ENCODE measurements at regions not wholly inside any gene's neighbourhood (a gene's known extent, or its start where the extent isn't known, plus 50 kb on each side); places are given as distances from the start of the nearest gene placed in this dataset.

DNA sequence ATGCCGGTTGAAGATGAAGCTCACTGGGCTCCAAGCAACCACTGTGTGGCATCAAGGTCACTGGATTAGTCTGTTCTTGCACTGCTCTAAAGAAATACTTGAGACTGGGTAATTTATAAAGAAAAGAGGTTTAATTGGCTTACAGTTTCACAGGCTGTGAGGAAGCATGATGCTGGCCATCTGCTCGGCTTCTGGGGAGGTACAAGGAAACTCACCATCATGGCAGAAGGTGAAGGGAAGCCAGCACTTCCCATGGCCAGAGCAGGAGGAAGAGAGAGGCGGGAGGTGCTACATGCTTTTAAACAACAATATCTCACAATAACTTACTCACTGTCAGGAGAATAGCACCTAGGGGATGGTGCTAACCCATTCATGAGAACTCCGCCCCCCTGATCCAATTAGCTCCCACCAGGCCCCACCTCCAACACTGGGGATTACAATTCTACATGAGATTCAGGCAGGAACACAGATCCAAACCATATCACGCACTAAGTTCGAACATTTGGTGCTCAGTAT, 109.7 kb upstream of the MGAT5 start:
- Histone ChIP-seq H3K27ac (ENCODE audit: low read depth in 1 of 3, low read length in 2 of 3) (no peak overlapping the region), H3K9me3 (ENCODE audit: control insufficient read depth in 2 of 2, insufficient read depth in 1 of 2, low read depth in 1 of 2, low read length in 1 of 2) (no peaks in the 10 kb centered on the region), H3K4me1 (ENCODE audit: control insufficient read depth in 3 of 3, insufficient read depth in 2 of 3, low read depth in 1 of 3, low read length in 2 of 3) (peaks cover 22 to 32% (median 31%) of the 10 kb centered on the region in 3 donors), H3K27me3 (ENCODE audit: control insufficient read depth in 3 of 3, insufficient read depth in 3 of 3, low read length in 3 of 3) (no peaks in the 10 kb centered on the region), H3K36me3 (ENCODE audit: control insufficient read depth in 3 of 3, insufficient read depth in 2 of 3, low read depth in 1 of 3, low read length in 3 of 3) (peaks cover 2 to 15% (median 2%) of the 10 kb centered on the region in 3 donors), H3K4me3 (ENCODE audit: low read depth in 1 of 3, low read length in 3 of 3) (no peak overlapping the region)
- DNase-seq (no peak), FAIRE-seq (no peak)
- 90 to 95% (median 92%) methylated on average over 6 of the region's 6 CpGs for WGBS, 3 donors

DNA sequence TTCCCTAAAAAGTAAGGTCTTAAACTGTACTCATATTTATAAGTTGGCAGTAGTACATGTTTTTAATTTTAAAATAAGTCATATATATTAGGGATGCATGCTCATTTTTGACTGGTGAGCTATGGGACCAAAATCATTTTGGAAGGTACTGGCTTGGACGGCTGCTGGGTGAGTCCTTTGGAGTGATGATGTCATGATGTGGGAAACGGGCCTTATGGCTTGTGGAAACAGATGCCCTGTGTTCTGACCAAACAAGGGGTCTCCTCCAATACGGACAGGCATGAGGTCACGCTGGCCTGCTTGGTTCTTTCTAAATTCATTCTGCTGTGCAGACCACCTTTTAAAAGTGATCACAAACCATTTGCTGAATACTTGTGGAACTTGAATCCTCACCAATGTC, 109.2 kb upstream of the MGAT5 start:
- peaks cover 22 to 29% (median 26%) of the 10 kb centered on the region in 3 donors for H3K4me1 ChIP-seq (ENCODE audit: control insufficient read depth in 3 of 3, insufficient read depth in 2 of 3, low read depth in 1 of 3, low read length in 2 of 3)
- 79 to 82% (median 80%) methylated on average over 4 of the region's 4 CpGs for WGBS, 3 donors

DNA sequence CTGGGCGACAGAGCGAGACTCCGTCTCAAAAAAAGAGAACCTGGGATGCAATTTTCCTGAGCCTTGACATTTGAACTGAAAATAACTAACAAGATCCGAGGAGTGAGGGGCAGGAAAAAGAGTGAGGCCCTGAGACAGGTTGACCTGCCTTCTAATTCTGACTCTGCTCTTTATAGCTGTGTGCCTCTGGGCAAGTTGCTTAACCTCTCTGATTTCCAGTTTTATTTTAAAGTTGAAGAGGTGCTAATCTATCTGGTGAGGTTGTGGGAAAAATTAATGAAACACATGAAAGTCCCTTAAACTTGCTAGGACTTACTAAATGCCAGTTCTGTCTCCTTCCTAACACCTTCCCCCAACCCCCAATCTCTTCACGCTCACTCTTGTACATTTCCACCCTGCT, 108.4 kb upstream of the MGAT5 start:
- no peaks in the 10 kb centered on the region for H3K27me3 ChIP-seq (ENCODE audit: control insufficient read depth in 3 of 3, insufficient read depth in 3 of 3, low read length in 3 of 3)
- no peak for DNase-seq
- H3K27ac ChIP-seq (ENCODE audit: low read depth in 1 of 3, low read length in 2 of 3): no peak overlapping the region
- no peak overlapping the region for H3K4me3 ChIP-seq (ENCODE audit: low read depth in 1 of 3, low read length in 3 of 3)
- 93 to 96% (median 96%) methylated on average over 5 of the region's 5 CpGs for WGBS, 3 donors
- FAIRE-seq: no peak
- H3K4me1 ChIP-seq (ENCODE audit: control insufficient read depth in 3 of 3, insufficient read depth in 2 of 3, low read depth in 1 of 3, low read length in 2 of 3): peaks cover 18 to 24% (median 19%) of the 10 kb centered on the region in 3 donors
- H3K36me3 ChIP-seq (ENCODE audit: control insufficient read depth in 3 of 3, insufficient read depth in 2 of 3, low read depth in 1 of 3, low read length in 3 of 3): peaks cover 0 to 9% (median 2%) of the 10 kb centered on the region in 3 donors
- H3K9me3 ChIP-seq (ENCODE audit: control insufficient read depth in 2 of 2, insufficient read depth in 1 of 2, low read depth in 1 of 2, low read length in 1 of 2): no peaks in the 10 kb centered on the region

More for the DNA sequence above, 109.2 kb upstream of the MGAT5 start:
- DNase-seq (no peak), FAIRE-seq (no peak)
- H3K4me3 ChIP-seq (ENCODE audit: low read depth in 1 of 3, low read length in 3 of 3): no peak overlapping the region
- H3K9me3 ChIP-seq (ENCODE audit: control insufficient read depth in 2 of 2, insufficient read depth in 1 of 2, low read depth in 1 of 2, low read length in 1 of 2): no peaks in the 10 kb centered on the region
- no peak overlapping the region for H3K27ac ChIP-seq (ENCODE audit: low read depth in 1 of 3, low read length in 2 of 3)
- no peaks in the 10 kb centered on the region for H3K27me3 ChIP-seq (ENCODE audit: control insufficient read depth in 3 of 3, insufficient read depth in 3 of 3, low read length in 3 of 3)
- H3K36me3 ChIP-seq (ENCODE audit: control insufficient read depth in 3 of 3, insufficient read depth in 2 of 3, low read depth in 1 of 3, low read length in 3 of 3): peaks cover 0 to 15% (median 2%) of the 10 kb centered on the region in 3 donors

DNA sequence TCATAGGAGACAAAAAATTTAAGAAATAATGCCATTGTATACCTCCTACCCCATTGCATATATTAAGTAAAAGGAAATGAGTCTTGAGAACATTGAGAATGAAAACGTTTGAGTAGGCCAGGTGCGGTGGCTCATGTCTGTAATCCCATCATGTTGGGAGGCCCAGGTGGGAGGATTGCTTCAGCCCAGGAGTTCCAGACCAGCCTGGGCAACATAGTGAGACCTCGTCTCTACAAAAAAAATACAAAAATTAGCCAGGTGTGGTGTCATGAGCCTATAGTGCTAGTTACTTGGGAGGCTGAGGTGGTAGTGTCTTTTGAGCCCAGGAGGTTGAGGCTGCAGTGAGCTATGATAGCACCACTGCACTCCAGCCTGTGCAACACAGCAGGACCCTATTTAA, 107.7 kb upstream of the MGAT5 start:
- no peak for FAIRE-seq
- no peak overlapping the region for H3K4me3 ChIP-seq (ENCODE audit: low read depth in 1 of 3, low read length in 3 of 3)
- no peak overlapping the region for H3K27ac ChIP-seq (ENCODE audit: low read depth in 1 of 3, low read length in 2 of 3)
- WGBS, 3 donors: 55 to 65% (median 60%) methylated on average over 3 of the region's 3 CpGs
- H3K36me3 ChIP-seq (ENCODE audit: control insufficient read depth in 3 of 3, insufficient read depth in 2 of 3, low read depth in 1 of 3, low read length in 3 of 3): peaks cover 0 to 9% (median 2%) of the 10 kb centered on the region in 3 donors
- no peaks in the 10 kb centered on the region for H3K27me3 ChIP-seq (ENCODE audit: control insufficient read depth in 3 of 3, insufficient read depth in 3 of 3, low read length in 3 of 3)
- H3K4me1 ChIP-seq (ENCODE audit: control insufficient read depth in 3 of 3, insufficient read depth in 2 of 3, low read depth in 1 of 3, low read length in 2 of 3): peaks cover 12 to 20% (median 16%) of the 10 kb centered on the region in 3 donors
- no peaks in the 10 kb centered on the region for H3K9me3 ChIP-seq (ENCODE audit: control insufficient read depth in 2 of 2, insufficient read depth in 1 of 2, low read depth in 1 of 2, low read length in 1 of 2)
- DNase-seq: no peak

DNA sequence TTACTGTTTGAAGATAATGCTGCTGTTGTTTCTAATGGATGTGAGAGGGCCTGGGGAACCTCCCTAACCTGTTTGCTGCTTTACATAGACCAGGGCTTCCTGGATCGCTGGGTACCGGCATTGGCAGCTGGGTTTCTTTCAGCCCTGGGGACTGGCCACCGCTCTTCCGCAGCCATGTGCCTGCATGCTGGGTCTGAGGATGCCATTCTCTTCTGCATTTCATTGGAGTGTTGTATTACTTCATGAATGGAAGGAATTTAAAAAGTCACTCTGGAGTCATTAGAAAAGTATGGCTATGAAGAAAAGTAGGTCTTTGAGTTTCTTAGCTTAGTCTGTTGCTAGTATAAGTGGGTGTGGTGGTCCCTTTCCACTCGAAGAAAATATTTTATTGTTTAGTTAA, 107.3 kb upstream of the MGAT5 start:
- Histone ChIP-seq H3K4me1 (ENCODE audit: control insufficient read depth in 3 of 3, insufficient read depth in 2 of 3, low read depth in 1 of 3, low read length in 2 of 3) (peaks cover 11 to 15% (median 13%) of the 10 kb centered on the region in 3 donors), H3K27me3 (ENCODE audit: control insufficient read depth in 3 of 3, insufficient read depth in 3 of 3, low read length in 3 of 3) (no peaks in the 10 kb centered on the region), H3K36me3 (ENCODE audit: control insufficient read depth in 3 of 3, insufficient read depth in 2 of 3, low read depth in 1 of 3, low read length in 3 of 3) (peaks cover 0 to 11% (median 2%) of the 10 kb centered on the region in 3 donors), H3K4me3 (ENCODE audit: low read depth in 1 of 3, low read length in 3 of 3) (no peak overlapping the region), H3K9me3 (ENCODE audit: control insufficient read depth in 2 of 2, insufficient read depth in 1 of 2, low read depth in 1 of 2, low read length in 1 of 2) (no peaks in the 10 kb centered on the region), H3K27ac (ENCODE audit: low read depth in 1 of 3, low read length in 2 of 3) (no peak overlapping the region)
- no peak for DNase-seq
- WGBS, 3 donors: 57 to 70% (median 66%) methylated on average over 5 of the region's 5 CpGs
- FAIRE-seq: no peak

DNA sequence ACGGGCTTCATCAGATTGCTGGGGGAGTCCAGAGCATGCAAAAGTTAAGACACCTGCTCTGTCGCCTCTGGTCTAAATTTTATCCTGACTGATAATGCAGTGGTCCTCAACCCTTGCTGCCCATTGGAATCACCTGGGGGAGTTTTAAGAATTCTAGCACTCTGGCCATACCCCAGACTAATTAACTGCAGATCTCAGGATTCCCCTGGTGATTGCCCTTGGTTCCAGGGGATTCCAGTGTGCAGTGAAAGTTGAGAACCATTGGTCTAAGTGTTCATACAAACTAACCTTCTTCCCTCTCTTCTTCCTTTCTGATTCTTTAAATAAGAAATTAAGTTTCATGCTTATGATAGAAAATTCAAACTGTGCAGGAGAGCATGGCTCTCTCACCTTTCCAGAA, 105.7 kb upstream of the MGAT5 start:
- peaks cover 0 to 19% (median 2%) of the 10 kb centered on the region in 3 donors for H3K36me3 ChIP-seq (ENCODE audit: control insufficient read depth in 3 of 3, insufficient read depth in 2 of 3, low read depth in 1 of 3, low read length in 3 of 3)
- no peak for DNase-seq
- H3K9me3 ChIP-seq (ENCODE audit: control insufficient read depth in 2 of 2, insufficient read depth in 1 of 2, low read depth in 1 of 2, low read length in 1 of 2): no peaks in the 10 kb centered on the region
- H3K4me3 ChIP-seq (ENCODE audit: low read depth in 1 of 3, low read length in 3 of 3): no peak overlapping the region
- no peak overlapping the region for H3K27ac ChIP-seq (ENCODE audit: low read depth in 1 of 3, low read length in 2 of 3)
- peaks cover 0 to 4% (median under 1%) of the 10 kb centered on the region in 3 donors for H3K4me1 ChIP-seq (ENCODE audit: control insufficient read depth in 3 of 3, insufficient read depth in 2 of 3, low read depth in 1 of 3, low read length in 2 of 3)
- no peaks in the 10 kb centered on the region for H3K27me3 ChIP-seq (ENCODE audit: control insufficient read depth in 3 of 3, insufficient read depth in 3 of 3, low read length in 3 of 3)
- no peak for FAIRE-seq
- 92 to 95% (median 94%) methylated on average over 2 of the region's 2 CpGs for WGBS, 3 donors

DNA sequence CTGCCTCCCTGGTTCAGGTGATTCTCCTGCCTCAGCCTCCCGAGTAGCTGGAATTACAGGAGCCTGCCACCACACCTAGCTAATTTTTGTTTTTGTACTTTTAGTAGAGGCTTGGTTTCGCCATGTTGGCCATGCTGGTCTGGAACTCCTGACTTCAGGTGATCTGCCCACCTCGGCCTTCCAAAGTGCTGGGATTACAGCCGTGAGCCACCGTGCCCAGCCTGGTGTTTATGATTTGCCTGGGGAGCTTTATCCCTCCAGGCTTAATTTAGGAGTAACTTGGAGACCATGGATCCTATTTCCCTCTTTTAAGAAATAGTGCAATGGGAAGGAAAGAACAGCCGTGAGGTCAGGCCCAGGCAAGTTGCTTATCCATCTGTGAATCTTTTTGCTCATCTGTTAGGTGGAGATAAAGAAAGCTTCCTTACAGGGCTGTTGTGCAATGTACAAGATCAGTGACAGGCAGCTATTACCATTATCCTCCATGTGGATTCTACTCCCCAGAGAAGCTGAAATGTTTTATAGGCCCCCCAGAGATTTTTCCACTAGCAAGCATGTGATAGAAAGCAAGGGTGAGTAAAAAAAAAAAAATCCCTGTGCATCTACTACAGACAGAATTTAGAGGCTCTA, 104.9 kb upstream of the MGAT5 start:
- H3K9me3 ChIP-seq (ENCODE audit: control insufficient read depth in 2 of 2, insufficient read depth in 1 of 2, low read depth in 1 of 2, low read length in 1 of 2): no peaks in the 10 kb centered on the region
- DNase-seq: no peak
- H3K27me3 ChIP-seq (ENCODE audit: control insufficient read depth in 3 of 3, insufficient read depth in 3 of 3, low read length in 3 of 3): no peaks in the 10 kb centered on the region
- H3K4me3 ChIP-seq (ENCODE audit: low read depth in 1 of 3, low read length in 3 of 3): no peak overlapping the region
- H3K27ac ChIP-seq (ENCODE audit: low read depth in 1 of 3, low read length in 2 of 3): no peak overlapping the region
- H3K36me3 ChIP-seq (ENCODE audit: control insufficient read depth in 3 of 3, insufficient read depth in 2 of 3, low read depth in 1 of 3, low read length in 3 of 3): peaks cover 0 to 16% (median 2%) of the 10 kb centered on the region in 3 donors
- FAIRE-seq: no peak
- H3K4me1 ChIP-seq (ENCODE audit: control insufficient read depth in 3 of 3, insufficient read depth in 2 of 3, low read depth in 1 of 3, low read length in 2 of 3): peaks cover 0 to 5% (median 1%) of the 10 kb centered on the region in 3 donors
- WGBS, 3 donors: 92 to 96% (median 93%) methylated on average over 6 of the region's 6 CpGs

DNA sequence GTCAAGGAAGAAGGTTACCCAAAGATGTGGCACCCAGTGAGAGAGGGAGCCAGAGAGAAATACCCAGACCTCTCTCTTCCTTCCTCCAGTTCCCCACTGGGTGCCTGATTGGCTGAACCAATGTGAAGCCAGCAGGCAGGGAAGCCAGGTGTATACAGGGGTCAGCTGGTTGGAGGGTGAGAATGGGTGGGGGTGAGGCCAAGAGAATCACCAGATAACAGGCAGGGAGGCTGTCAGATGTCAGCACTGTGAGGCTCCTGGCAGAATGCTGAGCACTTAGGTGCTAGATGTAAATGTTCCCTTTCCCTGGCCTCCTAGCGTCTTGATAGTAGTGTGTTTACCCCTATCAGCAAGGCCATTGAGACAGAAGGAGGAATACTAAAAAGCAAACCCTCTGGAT, 104.0 kb upstream of the MGAT5 start:
- H3K27ac ChIP-seq (ENCODE audit: low read depth in 1 of 3, low read length in 2 of 3): no peak overlapping the region
- FAIRE-seq: no peak
- H3K4me1 ChIP-seq (ENCODE audit: control insufficient read depth in 3 of 3, insufficient read depth in 2 of 3, low read depth in 1 of 3, low read length in 2 of 3): peaks cover 0 to 7% (median 1%) of the 10 kb centered on the region in 3 donors
- no peak for DNase-seq
- peaks cover 0 to 14% (median 2%) of the 10 kb centered on the region in 3 donors for H3K36me3 ChIP-seq (ENCODE audit: control insufficient read depth in 3 of 3, insufficient read depth in 2 of 3, low read depth in 1 of 3, low read length in 3 of 3)
- WGBS, 3 donors: 55 to 78% (median 67%) methylated on average over 1 of the region's 1 CpG
- H3K27me3 ChIP-seq (ENCODE audit: control insufficient read depth in 3 of 3, insufficient read depth in 3 of 3, low read length in 3 of 3): no peaks in the 10 kb centered on the region
- H3K9me3 ChIP-seq (ENCODE audit: control insufficient read depth in 2 of 2, insufficient read depth in 1 of 2, low read depth in 1 of 2, low read length in 1 of 2): no peaks in the 10 kb centered on the region
- H3K4me3 ChIP-seq (ENCODE audit: low read depth in 1 of 3, low read length in 3 of 3): no peak overlapping the region
